ENCODE measurements at regions not wholly inside any gene's neighbourhood (a gene's known extent, or its start where the extent isn't known, plus 50 kb on each side); places are given as distances from the start of the nearest gene placed in this dataset.
"Not testable (repeated sequence)": the region's sequence is repeated elsewhere in the genome, so short reads cannot be mapped to it uniquely, and the experiment has no call there.

GRCh38 chr14:106729551-106729950 lies 1203.2 kb downstream of the TMEM121 start:
- Histone ChIP-seq H3K9me3 (no peaks in the 10 kb centered on the region), H3K27ac (no peak overlapping the region), H3K4me3 (no peak overlapping the region), H3K4me1 (no peaks in the 10 kb centered on the region), H3K36me3 (no peaks in the 10 kb centered on the region), H3K27me3 (no peaks in the 10 kb centered on the region)
- TF ChIP-seq, protein P1, sequence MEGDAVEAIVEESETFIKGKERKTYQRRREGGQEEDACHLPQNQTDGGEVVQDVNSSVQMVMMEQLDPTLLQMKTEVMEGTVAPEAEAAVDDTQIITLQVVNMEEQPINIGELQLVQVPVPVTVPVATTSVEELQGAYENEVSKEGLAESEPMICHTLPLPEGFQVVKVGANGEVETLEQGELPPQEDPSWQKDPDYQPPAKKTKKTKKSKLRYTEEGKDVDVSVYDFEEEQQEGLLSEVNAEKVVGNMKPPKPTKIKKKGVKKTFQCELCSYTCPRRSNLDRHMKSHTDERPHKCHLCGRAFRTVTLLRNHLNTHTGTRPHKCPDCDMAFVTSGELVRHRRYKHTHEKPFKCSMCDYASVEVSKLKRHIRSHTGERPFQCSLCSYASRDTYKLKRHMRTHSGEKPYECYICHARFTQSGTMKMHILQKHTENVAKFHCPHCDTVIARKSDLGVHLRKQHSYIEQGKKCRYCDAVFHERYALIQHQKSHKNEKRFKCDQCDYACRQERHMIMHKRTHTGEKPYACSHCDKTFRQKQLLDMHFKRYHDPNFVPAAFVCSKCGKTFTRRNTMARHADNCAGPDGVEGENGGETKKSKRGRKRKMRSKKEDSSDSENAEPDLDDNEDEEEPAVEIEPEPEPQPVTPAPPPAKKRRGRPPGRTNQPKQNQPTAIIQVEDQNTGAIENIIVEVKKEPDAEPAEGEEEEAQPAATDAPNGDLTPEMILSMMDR (IDR thresholded peaks at IDR 0.05) = no peak
- no peak for TF ChIP-seq POLR2AphosphoS5 (IDR thresholded peaks at IDR 0.05)
- no peak for TF ChIP-seq EP300 (IDR thresholded peaks at IDR 0.05)
- no peak for TF ChIP-seq POLR2A (IDR thresholded peaks at IDR 0.05)
- 32 to 40% methylated on average over 2 of the region's 2 CpGs; no CpG with 5 or more reads in 3 of the 5 donors for WGBS, 5 donors
- no peak for DNase-seq
- intact Hi-C loops (cut with DNase I; ENCODE audit: low total_unique reads) = no loop called here

- Histone ChIP-seq H3K9me3 (no peaks in the 10 kb centered on the region), H3K27ac (no peak overlapping the region), H3K4me3 (no peak overlapping the region), H3K36me3 (no peaks in the 10 kb centered on the region), H3K4me1 (no peaks in the 10 kb centered on the region), H3K27me3 (no peaks in the 10 kb centered on the region)
- intact Hi-C loops (cut with DNase I; ENCODE audit: low total_unique reads) = no loop called here
- TF ChIP-seq POLR2A (IDR thresholded peaks at IDR 0.05) (no peak), POLR2AphosphoS5 (IDR thresholded peaks at IDR 0.05) (no peak)
- DNase-seq = no peak
- 18 to 26% methylated on average over 2 of the region's 2 CpGs; no CpG with 5 or more reads in 3 of the 5 donors for WGBS, 5 donors
These were observed 1207.4 kb downstream of the TMEM121 start for GRCh38 chr14:106733771-106734170.

DNA sequence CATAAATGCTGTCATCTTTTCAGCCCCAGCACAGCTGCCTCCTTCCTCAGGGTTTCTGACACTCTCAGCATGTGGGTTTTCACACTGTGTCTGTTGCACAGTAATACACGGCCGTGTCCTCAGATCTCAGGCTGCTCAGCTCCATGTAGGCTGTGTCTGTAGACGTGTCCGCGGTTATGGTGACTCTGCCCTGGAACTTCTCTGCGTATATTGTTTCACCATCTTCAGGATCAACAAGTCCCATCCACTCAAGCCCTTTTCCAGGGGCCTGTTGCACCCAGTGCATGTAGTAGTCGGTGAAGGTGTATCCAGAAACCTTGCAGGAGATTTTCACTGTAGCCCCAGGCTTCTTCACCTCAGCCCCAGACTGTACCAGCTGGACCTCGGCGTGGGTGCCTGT lies 1210.6 kb downstream of the TMEM121 start:
- Histone ChIP-seq H3K9me3 (no peaks in the 10 kb centered on the region), H3K27me3 (no peaks in the 10 kb centered on the region), H3K36me3 (no peaks in the 10 kb centered on the region), H3K4me3 (no peak overlapping the region), H3K4me1 (no peaks in the 10 kb centered on the region), H3K27ac (no peak overlapping the region)
- intact Hi-C loops (cut with DNase I; ENCODE audit: low total_unique reads) = no loop called here
- no peak for DNase-seq
- WGBS, 5 donors = 58 to 74% methylated on average over 9 of the region's 9 CpGs; no CpG with 5 or more reads in 3 of the 5 donors
- TF ChIP-seq EP300 (IDR thresholded peaks at IDR 0.05) (no peak), POLR2A (IDR thresholded peaks at IDR 0.05) (no peak), POLR2AphosphoS5 (IDR thresholded peaks at IDR 0.05) (no peak)
- TF ChIP-seq, protein P1 (IDR thresholded peaks at IDR 0.05) = no peak

GRCh38 chr14:106738075-106738474 lies 1211.7 kb downstream of the TMEM121 start:
- intact Hi-C loops (cut with DNase I; ENCODE audit: low total_unique reads) = no loop called here
- Histone ChIP-seq H3K9me3 (no peaks in the 10 kb centered on the region), H3K4me3 (no peak overlapping the region), H3K36me3 (no peaks in the 10 kb centered on the region), H3K27ac (no peak overlapping the region), H3K27me3 (no peaks in the 10 kb centered on the region), H3K4me1 (no peaks in the 10 kb centered on the region)
- no peak for DNase-seq
- TF ChIP-seq POLR2A (IDR thresholded peaks at IDR 0.05) = no peak
- TF ChIP-seq, protein P1 (IDR thresholded peaks at IDR 0.05) = no peak
- no peak for TF ChIP-seq POLR2AphosphoS5 (IDR thresholded peaks at IDR 0.05)
- no peak for TF ChIP-seq EP300 (IDR thresholded peaks at IDR 0.05)
- WGBS, 5 donors = 6 to 18% methylated on average over 1 of the region's 1 CpG; no CpG with 5 or more reads in 3 of the 5 donors

DNA sequence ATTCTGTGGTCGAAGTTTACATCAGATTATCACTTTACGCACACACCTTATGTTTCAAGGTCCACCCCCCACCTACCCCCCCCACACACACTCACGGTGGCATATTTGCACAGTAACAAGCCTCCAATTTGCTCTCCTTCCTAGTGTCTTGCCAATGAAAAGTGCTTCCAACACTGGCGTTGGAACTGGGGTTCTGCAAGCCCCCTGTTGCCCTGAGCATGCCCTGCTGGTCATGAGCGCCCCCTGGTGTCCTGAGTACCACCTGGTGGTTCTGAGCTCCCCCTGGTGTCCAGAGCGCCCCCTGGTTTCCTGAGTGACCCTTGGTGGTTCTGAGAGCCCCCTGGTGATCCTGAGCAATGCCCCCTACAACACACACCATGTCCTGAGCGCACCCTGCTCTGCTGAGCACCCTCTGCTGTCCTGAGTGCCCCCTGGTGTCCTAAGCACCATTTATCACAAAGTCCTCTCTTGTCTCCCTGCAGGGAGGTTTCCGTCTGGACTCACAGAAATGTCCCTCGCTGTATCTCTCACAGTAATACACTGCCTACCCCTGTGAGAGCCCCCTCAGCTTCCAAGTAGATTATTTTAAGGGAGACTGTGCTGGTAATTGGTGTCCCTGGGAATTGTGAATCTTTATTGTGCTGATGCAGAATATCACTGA lies 1212.3 kb downstream of the TMEM121 start:
- WGBS, 5 donors = 51 to 70% methylated on average over 5 to 7 of the region's 9 CpGs; no CpG with 5 or more reads in 3 of the 5 donors
- DNase-seq; intact Hi-C loops (cut with DNase I; ENCODE audit: low total_unique reads); H3K4me3 ChIP-seq; H3K9me3 ChIP-seq; H3K4me1 ChIP-seq; H3K36me3 ChIP-seq; H3K27me3 ChIP-seq; H3K27ac ChIP-seq: not testable (repeated sequence)

All from stomach (tissue), 8 donors.